GM21515 (cell line): ENCODE measurements at regions not wholly inside any gene's neighbourhood (a gene's known extent, or its start where the extent isn't known, plus 50 kb on each side); places are given as distances from the start of the nearest gene placed in this dataset.
"Not testable (repeated sequence)": the region's sequence is repeated elsewhere in the genome, so short reads cannot be mapped to it uniquely, and the experiment has no call there.

Experiments used
- ATAC-seq: cut with Tn5 transposase; IDR thresholded peaks from one replicate; pipeline ENCODE4 v1.9.1; 2021; ENCODE audit not compliant: unreplicated experiment

- ATAC-seq, result no peak
These were observed 841.2 kb downstream of the CDH8 start for GRCh38 chr16:61195006-61195405.

GRCh38 chr16:61194573-61194972 is 841.7 kb downstream of the CDH8 start:
- ATAC-seq, result no peak

GRCh38 chr16:61182391-61182790 is 853.8 kb downstream of the CDH8 start:
- no peak for ATAC-seq

- no peak for ATAC-seq
These were observed 854.3 kb downstream of the CDH8 start for GRCh38 chr16:61181982-61182381.

GRCh38 chr16:61179561-61179960 is 856.7 kb downstream of the CDH8 start:
- ATAC-seq, result no peak

GRCh38 chr16:61165797-61166196 is 870.4 kb downstream of the CDH8 start:
- no peak for ATAC-seq

GRCh38 chr16:61150351-61150750 is 885.9 kb downstream of the CDH8 start:
- ATAC-seq, result no peak

GRCh38 chr16:61149709-61150108 is 886.5 kb downstream of the CDH8 start:
- ATAC-seq, result no peak

GRCh38 chr16:61148930-61149329 is 887.3 kb downstream of the CDH8 start:
- no peak for ATAC-seq

- ATAC-seq, result no peak
These were observed 889.8 kb downstream of the CDH8 start for GRCh38 chr16:61146429-61146828.

- ATAC-seq, result no peak
These were observed 904.8 kb downstream of the CDH8 start for GRCh38 chr16:61131447-61131846.

- ATAC-seq, result no peak
These were observed 907.5 kb downstream of the CDH8 start for GRCh38 chr16:61128545-61129323.

- no peak for ATAC-seq
These were observed 930.7 kb downstream of the CDH8 start for GRCh38 chr16:61105544-61105943.

- no peak for ATAC-seq
These were observed 937.7 kb downstream of the CDH8 start for GRCh38 chr16:61098505-61098904.

GRCh38 chr16:61091300-61091699 is 944.9 kb downstream of the CDH8 start:
- ATAC-seq, result not testable (repeated sequence)

- no peak for ATAC-seq
These were observed 952.5 kb downstream of the CDH8 start for GRCh38 chr16:61083711-61084110.

GRCh38 chr16:61074324-61074723 is 961.9 kb downstream of the CDH8 start:
- ATAC-seq, result no peak

- no peak for ATAC-seq
These were observed 978.6 kb downstream of the CDH8 start for GRCh38 chr16:61057635-61058034.

GRCh38 chr16:61050547-61050946 is 985.7 kb downstream of the CDH8 start:
- ATAC-seq, result no peak

- ATAC-seq, result no peak
These were observed 990.3 kb downstream of the CDH8 start for GRCh38 chr16:61045931-61046330.

GRCh38 chr16:61042737-61043136 is 993.5 kb downstream of the CDH8 start:
- no peak for ATAC-seq

GRCh38 chr16:61030616-61031015 is 1005.6 kb downstream of the CDH8 start:
- ATAC-seq, result no peak
